NB4 (cell line): ENCODE measurements at regions not wholly inside any gene's neighbourhood (a gene's known extent, or its start where the extent isn't known, plus 50 kb on each side); places are given as distances from the start of the nearest gene placed in this dataset.

Experiments used
- DNase-seq: peaks from one replicate; pipeline ENCODE4 v3.0.0; 2010; ENCODE audit warnings: low read depth
- H3K4me3 ChIP-seq: one replicate; pipeline ENCODE4 v1.5.1; 2011; ENCODE audit warnings: mild to moderate bottlenecking, low read depth, low read length, moderate library complexity
- CTCF ChIP-seq: IDR thresholded peaks from one replicate; pipeline ENCODE4 v1.5.1; 2012; ENCODE audit warnings: low read depth, low read length
- MAX ChIP-seq: IDR thresholded peaks from 2 replicates; pipeline ENCODE4 v1.6.1; 2011; ENCODE audit warnings: low read depth, low read length
- MYC ChIP-seq: IDR thresholded peaks from 2 replicates; pipeline ENCODE4 v1.6.1; 2011; ENCODE audit warnings: low read depth, low read length
- POLR2A ChIP-seq: IDR thresholded peaks from 2 replicates; pipeline ENCODE4 v1.6.1; 2011; ENCODE audit warnings: mild to moderate bottlenecking; ENCODE audit not compliant: insufficient read length; ENCODE audit errors: extremely low read depth

GRCh38 chr10:130691776-130692175 is 555.6 kb downstream of the GLRX3 start:
- TF ChIP-seq MYC (no peak), MAX (no peak), POLR2A (no peak), CTCF (no peak)
- no peak overlapping the region for H3K4me3 ChIP-seq
- DNase-seq, result no peak

- H3K4me3 ChIP-seq, result no peak overlapping the region
- TF ChIP-seq CTCF, result no peak
- no peak for TF ChIP-seq MAX
- TF ChIP-seq MYC, result no peak
- no peak for TF ChIP-seq POLR2A
- no peak for DNase-seq
Measured at GRCh38 chr10:130696870-130697269, 560.7 kb downstream of the GLRX3 start.

- H3K4me3 ChIP-seq, result no peak overlapping the region
- TF ChIP-seq MYC, result no peak
- peak; percentile 29; the same call in 1 of the 2 replicates for TF ChIP-seq MAX
- TF ChIP-seq CTCF, result peak; percentile 29
- no peak for TF ChIP-seq POLR2A
Measured at GRCh38 chr10:130707389-130707979, 571.3 kb downstream of the GLRX3 start.

GRCh38 chr10:130708465-130709070 is 572.4 kb downstream of the GLRX3 start:
- TF ChIP-seq MYC, result no peak
- no peak for TF ChIP-seq MAX
- TF ChIP-seq POLR2A, result no peak
- TF ChIP-seq CTCF, result no peak
- no peak overlapping the region for H3K4me3 ChIP-seq
- DNase-seq, result no peak

More at GRCh38 chr10:130707389-130707979, 571.3 kb downstream of the GLRX3 start:
- DNase-seq, result peak; percentile 27

- no peak for TF ChIP-seq MAX
- H3K4me3 ChIP-seq, result no peak overlapping the region
- DNase-seq, result no peak
Measured at GRCh38 chr10:130709415-130709814, 573.2 kb downstream of the GLRX3 start.

- TF ChIP-seq MAX (no peak), POLR2A (no peak), MYC (no peak), CTCF (no peak)
- DNase-seq, result no peak
- H3K4me3 ChIP-seq, result no peak overlapping the region
Measured at GRCh38 chr10:130711072-130711471, 574.9 kb downstream of the GLRX3 start.
